BLaER1 (cell line): ENCODE measurements at regions not wholly inside any gene's neighbourhood (a gene's known extent, or its start where the extent isn't known, plus 50 kb on each side); places are given as distances from the start of the nearest gene placed in this dataset.
A peak's percentile ranks its signal among the peaks of the same experiment; 100 is the strongest.
"Not testable (repeated sequence)": the region's sequence is repeated elsewhere in the genome, so short reads cannot be mapped to it uniquely, and the experiment has no call there.

Source experiments
- H3K27ac ChIP-seq: shearing (Covaris generic); formaldehyde crosslinking; 2 replicates; pipeline ENCODE4 v1.8.1; 2022
- H3K27me3 ChIP-seq: shearing (Covaris generic); formaldehyde crosslinking; 2 replicates; pipeline ENCODE4 v1.8.1; 2022
- H3K36me3 ChIP-seq: shearing (Covaris generic); formaldehyde crosslinking; 2 replicates; pipeline ENCODE4 v1.8.1; 2022
- H3K4me1 ChIP-seq: shearing (Covaris generic); formaldehyde crosslinking; 2 replicates; pipeline ENCODE4 v1.8.1; 2022
- H3K4me2 ChIP-seq: shearing (Covaris generic); formaldehyde crosslinking; 2 replicates; pipeline ENCODE4 v1.8.1; 2022
- H3K4me3 ChIP-seq: shearing (Covaris generic); formaldehyde crosslinking; 2 replicates; pipeline ENCODE4 v1.8.1; 2022
- H3K9ac ChIP-seq: shearing (Covaris generic); formaldehyde crosslinking; 2 replicates; pipeline ENCODE4 v1.8.1; 2022
- H3K9me3 ChIP-seq: shearing (Covaris generic); formaldehyde crosslinking; 2 replicates; pipeline ENCODE4 v1.8.1; 2022
- H4K20me1 ChIP-seq: shearing (Covaris generic); formaldehyde crosslinking; 2 replicates; pipeline ENCODE4 v1.8.1; 2022
- Cebpa-rat ChIP-seq: shearing (Covaris generic); IDR thresholded peaks from 2 replicates; pipeline ENCODE4 v1.8.1; 2022

GRCh38 chr22:47307822-47308221 is 545.4 kb downstream of the TBC1D22A start:
- Histone ChIP-seq H4K20me1 (no peaks in the 10 kb centered on the region), H3K27ac (no peak overlapping the region), H3K4me1 (peaks cover 13% of the 10 kb centered on the region), H3K36me3 (no peaks in the 10 kb centered on the region), H3K4me3 (no peak overlapping the region), H3K27me3 (no peaks in the 10 kb centered on the region), H3K9me3 (no peaks in the 10 kb centered on the region), H3K4me2 (no peak overlapping the region), H3K9ac (no peak overlapping the region)
- no peak for TF ChIP-seq Cebpa-rat

- Histone ChIP-seq H3K4me2 (no peak overlapping the region), H3K36me3 (no peaks in the 10 kb centered on the region), H3K4me3 (no peak overlapping the region), H4K20me1 (no peaks in the 10 kb centered on the region), H3K9ac (no peak overlapping the region), H3K9me3 (no peaks in the 10 kb centered on the region), H3K27me3 (no peaks in the 10 kb centered on the region), H3K27ac (no peak overlapping the region), H3K4me1 (peaks cover 13% of the 10 kb centered on the region)
- TF ChIP-seq Cebpa-rat, result no peak
Observed at GRCh38 chr22:47307326-47307725, 544.9 kb downstream of the TBC1D22A start.

- no peak overlapping the region for H3K27ac ChIP-seq
Observed at GRCh38 chr22:47304854-47305253, 542.4 kb downstream of the TBC1D22A start.

GRCh38 chr22:47304191-47304831 is 541.9 kb downstream of the TBC1D22A start:
- Histone ChIP-seq H3K4me1 (peaks cover 13% of the 10 kb centered on the region), H3K27ac (no peak overlapping the region), H3K4me2 (no peak overlapping the region), H3K36me3 (no peaks in the 10 kb centered on the region), H3K9ac (no peak overlapping the region), H3K9me3 (no peaks in the 10 kb centered on the region), H3K4me3 (no peak overlapping the region), H3K27me3 (no peaks in the 10 kb centered on the region), H4K20me1 (no peaks in the 10 kb centered on the region)
- no peak for TF ChIP-seq Cebpa-rat

More at GRCh38 chr22:47304854-47305253, 542.4 kb downstream of the TBC1D22A start:
- TF ChIP-seq Cebpa-rat, result no peak
- H3K9ac ChIP-seq, result no peak overlapping the region
- H3K9me3 ChIP-seq, result no peaks in the 10 kb centered on the region
- no peaks in the 10 kb centered on the region for H4K20me1 ChIP-seq
- no peak overlapping the region for H3K4me2 ChIP-seq
- peaks cover 13% of the 10 kb centered on the region for H3K4me1 ChIP-seq
- H3K4me3 ChIP-seq, result no peak overlapping the region
- H3K27me3 ChIP-seq, result no peaks in the 10 kb centered on the region
- H3K36me3 ChIP-seq, result no peaks in the 10 kb centered on the region

GRCh38 chr22:47303161-47303890 is 540.9 kb downstream of the TBC1D22A start:
- no peaks in the 10 kb centered on the region for H3K9me3 ChIP-seq

GRCh38 chr22:47302587-47302986 is 540.1 kb downstream of the TBC1D22A start:
- H3K4me2 ChIP-seq, H3K9me3 ChIP-seq, H3K4me3 ChIP-seq, H3K9ac ChIP-seq, H4K20me1 ChIP-seq, H3K27me3 ChIP-seq, H3K36me3 ChIP-seq, H3K27ac ChIP-seq: not testable (repeated sequence)
- peaks cover 13% of the 10 kb centered on the region for H3K4me1 ChIP-seq

More at GRCh38 chr22:47303161-47303890, 540.9 kb downstream of the TBC1D22A start:
- H3K9ac ChIP-seq, result no peak overlapping the region
- no peak for TF ChIP-seq Cebpa-rat
- H4K20me1 ChIP-seq, result no peaks in the 10 kb centered on the region
- no peaks in the 10 kb centered on the region for H3K36me3 ChIP-seq
- H3K4me1 ChIP-seq, result peaks cover 13% of the 10 kb centered on the region
- no peak overlapping the region for H3K4me3 ChIP-seq
- H3K27me3 ChIP-seq, result no peaks in the 10 kb centered on the region
- no peak overlapping the region for H3K27ac ChIP-seq
- peak overlapping the region; percentile 12; the same call in 1 of the 2 replicates for H3K4me2 ChIP-seq

GRCh38 chr22:47301820-47302475 is 539.5 kb downstream of the TBC1D22A start:
- H3K9ac ChIP-seq, result no peak overlapping the region
- no peaks in the 10 kb centered on the region for H4K20me1 ChIP-seq
- TF ChIP-seq Cebpa-rat, result no peak
- H3K4me1 ChIP-seq, result peaks cover 13% of the 10 kb centered on the region
- H3K27me3 ChIP-seq, result no peaks in the 10 kb centered on the region
- no peak overlapping the region for H3K4me3 ChIP-seq
- no peak overlapping the region for H3K27ac ChIP-seq
- H3K9me3 ChIP-seq, result no peaks in the 10 kb centered on the region
- no peak overlapping the region for H3K4me2 ChIP-seq
- H3K36me3 ChIP-seq, result no peaks in the 10 kb centered on the region

GRCh38 chr22:47300698-47301405 is 538.4 kb downstream of the TBC1D22A start:
- no peaks in the 10 kb centered on the region for H3K36me3 ChIP-seq
- H3K4me1 ChIP-seq, result peaks cover 8% of the 10 kb centered on the region
- H3K27ac ChIP-seq, result no peak overlapping the region
- H3K27me3 ChIP-seq, result no peaks in the 10 kb centered on the region
- no peaks in the 10 kb centered on the region for H3K9me3 ChIP-seq
- no peak overlapping the region for H3K9ac ChIP-seq
- H3K4me2 ChIP-seq, result no peak overlapping the region
- no peaks in the 10 kb centered on the region for H4K20me1 ChIP-seq
- H3K4me3 ChIP-seq, result no peak overlapping the region
- no peak for TF ChIP-seq Cebpa-rat

GRCh38 chr22:47299863-47300697 is 537.6 kb downstream of the TBC1D22A start:
- Histone ChIP-seq H3K4me1 (peaks cover 6% of the 10 kb centered on the region; the same call in 1 of the 2 replicates), H3K27me3 (no peaks in the 10 kb centered on the region), H3K36me3 (no peaks in the 10 kb centered on the region), H3K9me3 (no peaks in the 10 kb centered on the region), H3K4me2 (no peak overlapping the region), H3K9ac (no peak overlapping the region), H4K20me1 (no peaks in the 10 kb centered on the region), H3K27ac (no peak overlapping the region), H3K4me3 (no peak overlapping the region)
- TF ChIP-seq Cebpa-rat, result no peak
